ENCODE measurements at regions not wholly inside any gene's neighbourhood (a gene's known extent, or its start where the extent isn't known, plus 50 kb on each side); places are given as distances from the start of the nearest gene placed in this dataset.
"Not testable (repeated sequence)": the region's sequence is repeated elsewhere in the genome, so short reads cannot be mapped to it uniquely, and the experiment has no call there.

DNA sequence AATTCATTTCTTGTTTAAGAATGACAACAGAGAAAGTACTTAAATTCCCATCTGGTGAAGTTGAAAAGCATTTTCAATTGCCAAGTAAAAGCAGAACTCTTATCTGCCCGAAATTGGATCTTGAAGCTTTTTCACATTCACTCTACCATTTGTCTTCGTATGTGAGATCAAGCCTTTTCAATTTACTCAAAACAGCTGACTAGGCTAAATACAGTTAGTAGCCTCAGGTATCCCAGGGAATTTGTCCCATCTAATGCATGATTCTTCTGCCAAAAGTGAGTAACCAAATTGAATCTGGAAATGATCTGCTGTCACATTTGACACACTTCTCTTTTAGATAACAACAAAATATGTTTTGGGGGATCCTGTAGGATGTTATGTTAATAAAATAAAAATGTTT is 596.8 kb upstream of the HS3ST5 start:
- DNase-seq (ENCODE audit: low read depth, low spot score), result no peak

DNA sequence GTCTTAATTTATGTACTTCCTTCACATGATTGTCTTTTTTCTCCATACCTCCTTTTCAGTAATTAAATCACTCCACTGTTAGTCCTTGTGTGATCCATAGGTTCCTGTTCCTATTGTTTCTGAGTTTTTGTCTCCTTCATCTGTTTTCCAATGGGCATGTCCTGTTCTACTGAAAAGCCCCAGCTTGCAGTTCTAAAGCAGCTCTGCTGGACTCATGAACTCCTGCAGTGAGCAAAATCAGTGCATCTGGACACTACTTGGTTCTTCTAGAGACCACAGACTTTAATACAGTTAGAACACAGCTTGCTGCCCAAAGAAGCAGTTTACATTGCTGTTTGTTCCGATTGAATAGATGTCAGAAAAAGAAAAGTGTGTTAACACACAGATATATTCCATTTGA is 593.3 kb upstream of the HS3ST5 start:
- no peak for DNase-seq (ENCODE audit: low read depth, low spot score)

DNA sequence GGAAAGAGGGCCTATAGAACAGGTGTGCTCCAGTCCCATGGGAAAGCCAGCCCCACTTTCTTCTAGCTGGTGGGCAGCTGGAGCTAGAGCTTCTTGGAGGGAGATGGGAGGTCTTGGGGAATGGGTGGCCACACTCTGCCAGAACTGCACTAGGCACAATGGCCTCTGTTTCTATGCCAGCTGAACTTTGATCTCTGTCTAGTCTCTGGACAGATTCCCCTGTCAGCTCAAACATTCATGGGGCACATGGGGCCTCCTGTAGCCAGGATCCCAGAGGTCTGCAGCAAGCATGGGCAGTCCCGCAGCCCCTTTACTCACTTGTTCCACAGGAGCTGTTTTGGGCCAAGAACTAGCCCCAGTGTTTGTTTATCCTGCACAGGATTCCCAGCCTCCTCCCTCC is 591.3 kb upstream of the HS3ST5 start:
- no peak for DNase-seq (ENCODE audit: low read depth, low spot score)

DNA sequence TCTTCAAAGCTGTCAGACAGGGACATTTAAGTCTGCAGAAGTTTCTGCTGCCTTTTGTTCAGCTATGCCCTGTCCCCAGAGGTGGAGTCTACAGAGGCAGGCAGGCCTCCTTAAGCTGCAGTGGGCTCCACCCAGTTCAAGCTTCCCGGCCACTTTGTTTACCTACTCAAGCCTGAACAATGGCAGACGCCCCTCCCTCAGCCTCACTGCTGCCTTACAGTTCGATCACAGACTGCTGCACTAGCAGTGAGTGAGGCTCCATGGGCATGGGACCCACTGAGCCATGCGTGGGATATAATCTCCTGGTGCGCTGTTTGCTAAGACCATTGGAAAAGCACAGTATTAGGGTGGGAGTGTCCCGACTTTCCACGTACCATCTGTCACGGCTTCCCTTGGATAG is 585.9 kb upstream of the HS3ST5 start:
- DNase-seq (ENCODE audit: low read depth, low spot score), result not testable (repeated sequence)

DNA sequence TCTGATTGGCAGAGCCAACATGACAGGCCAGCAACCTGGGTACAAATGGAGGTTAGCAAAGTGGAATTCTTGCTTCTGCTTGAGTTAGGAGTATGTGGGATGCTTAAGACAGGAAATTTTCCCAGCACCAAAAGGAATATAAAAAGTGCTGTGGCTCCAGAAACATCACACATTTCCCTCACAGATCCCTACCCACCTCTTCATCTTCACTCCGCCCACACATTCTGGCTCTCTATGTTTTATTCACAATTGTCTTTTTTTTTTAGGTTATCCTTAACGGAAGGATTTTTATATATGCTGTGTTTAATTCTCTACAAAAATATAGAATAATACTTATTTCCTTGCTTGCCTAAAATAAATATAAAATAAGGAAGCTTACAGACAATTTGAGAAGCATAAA is 563.3 kb upstream of the HS3ST5 start:
- DNase-seq (ENCODE audit: low read depth, low spot score), result no peak

DNA sequence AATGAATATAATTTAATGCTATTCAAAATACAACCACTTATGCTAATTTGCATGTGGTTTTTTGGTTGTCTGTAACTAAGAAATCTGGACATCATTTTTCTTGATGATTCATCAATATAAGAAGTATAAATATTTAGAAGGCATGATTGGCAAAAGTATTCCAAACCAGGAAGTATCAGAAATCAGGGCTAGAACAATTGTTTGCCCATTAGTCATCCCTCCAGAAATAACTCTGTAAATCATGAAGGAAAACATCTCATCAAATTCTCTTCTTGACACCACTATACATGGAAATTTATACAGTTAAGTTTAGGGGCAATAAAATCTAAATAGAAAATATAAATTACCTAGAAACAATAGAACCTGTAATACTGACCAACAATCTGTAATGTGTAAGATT is 554.7 kb upstream of the HS3ST5 start:
- DNase-seq (ENCODE audit: low read depth, low spot score), result no peak

DNA sequence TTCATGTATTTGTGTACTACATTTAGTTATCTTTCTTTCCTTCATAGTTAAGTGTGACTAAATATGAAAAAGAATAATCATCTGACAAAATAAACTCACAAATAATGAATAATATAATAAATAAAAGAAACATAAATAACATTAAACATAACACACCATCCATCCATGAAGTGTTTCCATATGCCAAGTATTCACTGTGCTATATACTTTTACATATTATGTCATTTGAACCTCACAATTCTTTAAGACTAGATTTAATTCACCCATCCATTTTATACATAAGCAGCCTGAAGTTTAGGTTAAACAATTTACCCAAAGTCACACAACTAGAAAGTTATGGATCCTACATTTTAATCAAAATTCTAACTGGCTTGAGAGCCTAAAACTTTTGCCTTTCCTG is 549.4 kb upstream of the HS3ST5 start:
- no peak for DNase-seq (ENCODE audit: low read depth, low spot score)

DNA sequence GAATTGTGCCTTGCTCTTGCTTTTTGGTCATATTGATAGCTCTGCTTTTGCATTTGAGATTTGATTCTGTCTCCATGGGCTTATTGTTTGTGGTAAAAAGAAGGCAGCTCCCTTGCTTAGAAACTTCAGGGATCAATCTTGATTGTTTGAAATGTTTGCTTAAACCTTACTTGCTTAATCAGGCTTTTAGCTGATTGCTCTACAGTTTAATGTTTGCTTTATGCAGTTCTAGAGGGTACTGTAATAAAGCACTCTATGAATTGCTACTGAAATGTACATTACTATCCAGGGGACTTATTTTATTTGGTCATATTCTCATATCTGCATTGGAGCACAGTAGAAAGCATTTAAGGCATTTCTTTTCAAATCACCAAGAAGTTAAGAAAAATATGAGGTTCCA is 545.4 kb upstream of the HS3ST5 start:
- no peak for DNase-seq (ENCODE audit: low read depth, low spot score)

DNA sequence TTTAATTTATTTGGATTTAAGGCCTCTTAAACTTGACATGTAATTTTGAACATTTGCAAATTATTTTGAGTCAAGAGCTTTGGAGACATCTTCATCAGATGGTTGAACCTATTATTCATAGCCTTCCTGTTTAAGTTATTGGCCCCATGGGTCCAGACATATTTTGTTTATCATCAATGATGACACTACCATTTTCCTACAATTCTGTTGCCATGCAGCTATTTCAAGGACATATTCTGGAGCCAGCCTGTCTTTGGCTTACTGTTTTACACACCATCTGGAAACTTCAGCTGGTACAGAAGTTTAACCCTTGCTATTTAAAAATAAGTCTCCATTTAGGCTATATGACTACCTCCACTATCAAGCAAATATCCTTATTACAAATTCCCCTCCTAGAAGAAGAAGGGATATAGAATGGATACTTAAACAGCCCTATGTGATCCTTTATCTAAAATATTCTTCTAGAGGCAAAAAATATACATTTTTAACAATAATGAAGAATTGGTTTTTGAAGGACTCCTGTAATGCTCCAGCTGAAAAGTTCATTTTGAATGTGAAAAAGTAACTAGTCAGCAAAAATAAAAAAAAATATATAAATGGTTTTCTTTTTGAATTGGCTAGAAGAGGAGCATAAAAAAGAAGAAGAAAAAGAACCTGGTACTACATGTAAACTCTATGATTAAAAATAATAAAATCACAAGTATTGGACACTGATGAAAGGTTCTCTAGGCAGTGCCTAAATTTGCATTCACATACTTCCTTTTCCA is 544.0 kb upstream of the HS3ST5 start:
- no peak for DNase-seq (ENCODE audit: low read depth, low spot score)

DNA sequence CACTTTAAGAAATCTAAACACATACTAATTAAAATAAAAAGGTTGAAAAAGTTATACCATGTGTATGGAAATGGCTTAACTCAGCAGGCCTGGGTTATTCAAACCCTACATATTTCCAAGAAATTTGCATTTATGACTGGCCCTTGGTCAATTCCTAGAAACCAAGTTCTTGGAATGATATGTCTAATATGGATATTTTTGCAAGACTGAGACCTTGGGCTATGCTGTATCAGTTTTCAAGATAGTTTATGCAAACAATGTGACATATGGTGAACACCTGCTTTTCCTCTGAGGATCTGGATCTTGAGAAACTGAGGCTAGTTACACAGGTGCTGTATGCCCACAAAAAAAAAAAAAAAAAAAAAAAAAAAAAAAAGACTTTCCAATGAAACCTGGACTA is 536.9 kb upstream of the HS3ST5 start:
- DNase-seq (ENCODE audit: low read depth, low spot score), result no peak

DNA sequence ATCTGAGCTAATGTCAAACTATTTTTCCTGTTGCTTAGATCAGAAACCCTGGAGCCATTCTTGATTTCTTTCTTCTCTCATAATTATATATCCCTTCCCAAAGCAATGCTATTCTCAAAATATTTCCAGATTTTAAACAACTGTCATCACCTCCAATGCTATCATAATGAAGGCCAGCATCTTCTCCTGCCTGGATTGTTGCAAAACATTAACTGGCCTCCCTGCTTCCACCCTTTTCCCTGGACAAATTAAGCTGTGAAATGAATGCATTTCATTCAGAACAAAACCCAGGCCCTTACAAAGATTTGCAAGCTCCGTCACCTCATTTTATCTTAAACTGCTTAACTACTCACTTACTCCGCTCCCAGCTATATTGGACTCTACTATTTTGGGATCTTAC is 535.3 kb upstream of the HS3ST5 start:
- no peak for DNase-seq (ENCODE audit: low read depth, low spot score)

DNA sequence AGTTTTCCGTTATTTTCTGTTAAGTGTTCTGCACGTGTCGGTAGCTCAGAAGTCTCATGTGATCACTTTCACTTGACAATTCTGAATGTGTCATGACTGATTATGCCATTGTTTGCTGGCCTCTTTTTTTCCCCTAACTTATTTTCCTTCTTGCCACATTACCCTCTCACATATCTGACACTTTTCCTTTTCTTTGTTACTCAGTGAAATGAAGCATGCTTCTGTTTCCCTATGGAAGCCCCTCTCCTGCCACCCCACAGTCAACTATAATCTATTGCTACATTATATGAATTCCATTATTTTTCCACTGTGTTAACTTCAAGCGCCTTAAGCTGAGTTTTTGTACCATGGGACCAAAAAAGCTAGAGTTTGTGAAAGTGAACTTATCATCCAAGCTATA is 531.6 kb upstream of the HS3ST5 start:
- DNase-seq (ENCODE audit: low read depth, low spot score), result no peak

DNA sequence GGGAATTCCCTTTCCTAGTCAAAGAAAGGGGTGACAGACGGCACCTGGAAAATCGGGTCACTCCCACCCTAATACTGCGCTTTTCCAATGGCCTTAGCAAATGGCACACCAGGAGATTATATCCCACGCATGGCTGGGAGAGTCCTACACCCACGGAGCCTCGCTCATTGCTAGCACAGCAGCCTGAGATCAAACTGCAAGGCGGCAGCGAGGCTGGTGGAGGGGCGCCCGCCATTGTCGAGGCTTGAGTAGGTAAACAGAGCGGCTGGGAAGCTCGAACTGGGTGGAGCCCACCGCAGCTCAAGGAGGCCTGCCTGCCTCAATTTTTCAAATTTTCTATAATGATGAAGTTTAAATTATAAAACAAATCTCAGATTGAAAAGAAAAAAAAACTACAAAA is 522.7 kb upstream of the HS3ST5 start:
- DNase-seq (ENCODE audit: low read depth, low spot score), result not testable (repeated sequence)

DNA sequence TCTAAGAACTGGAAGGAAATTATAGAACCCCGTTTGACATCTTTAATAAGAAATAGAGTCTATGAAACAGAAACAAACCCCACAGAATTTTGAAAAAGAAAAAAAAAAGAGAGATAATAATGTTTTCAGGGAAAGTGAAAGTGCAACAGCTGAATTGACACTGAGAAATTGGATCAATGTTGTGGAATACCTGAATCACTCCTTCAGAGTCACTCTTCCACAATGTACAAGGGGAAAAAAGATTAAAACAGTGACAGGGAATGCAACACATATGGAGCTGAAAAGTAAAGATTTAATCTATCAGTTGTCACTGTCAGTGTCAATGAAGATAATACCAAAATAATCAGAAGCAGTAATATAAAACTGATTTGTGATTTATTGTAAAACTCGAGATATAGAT is 520.8 kb upstream of the HS3ST5 start:
- DNase-seq (ENCODE audit: low read depth, low spot score), result no peak

DNA sequence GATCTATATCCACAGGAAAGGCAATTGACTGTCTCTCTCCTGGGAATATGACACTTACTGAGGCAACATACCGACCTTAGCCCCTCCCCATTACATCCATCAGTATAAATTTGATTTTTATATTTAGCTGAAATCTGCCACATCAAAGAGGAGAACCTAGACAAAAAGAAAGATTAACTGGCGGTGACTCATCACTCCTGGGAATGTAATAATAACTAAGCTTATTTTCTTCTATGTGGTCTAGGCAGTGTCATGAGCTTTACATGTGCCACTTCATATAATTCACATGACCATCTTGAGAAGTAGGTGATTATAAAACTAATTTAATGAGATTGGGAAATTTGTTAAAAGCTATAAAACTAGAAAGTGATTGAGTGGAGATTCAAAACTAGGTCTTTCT is 520.0 kb upstream of the HS3ST5 start:
- DNase-seq (ENCODE audit: low read depth, low spot score), result no peak

DNA sequence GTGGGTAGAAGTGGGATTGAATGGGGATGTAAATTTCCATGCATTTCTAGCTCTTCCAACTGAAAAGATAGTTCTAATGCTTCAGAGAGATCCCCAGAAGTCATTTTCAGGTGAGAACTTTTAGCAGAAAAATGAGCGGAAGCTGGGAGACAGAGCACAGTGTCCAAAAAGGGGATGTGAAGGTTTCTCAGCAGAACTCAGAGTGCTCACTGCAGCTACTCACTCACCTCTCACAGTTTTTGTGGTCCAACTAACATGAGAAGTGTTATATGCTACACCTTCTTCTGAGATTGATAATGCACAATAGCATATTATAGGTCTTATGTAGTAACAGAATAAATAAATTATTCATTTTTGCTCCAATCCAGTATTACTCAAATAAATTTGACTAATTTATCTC is 519.2 kb upstream of the HS3ST5 start:
- no peak for DNase-seq (ENCODE audit: low read depth, low spot score)

DNA sequence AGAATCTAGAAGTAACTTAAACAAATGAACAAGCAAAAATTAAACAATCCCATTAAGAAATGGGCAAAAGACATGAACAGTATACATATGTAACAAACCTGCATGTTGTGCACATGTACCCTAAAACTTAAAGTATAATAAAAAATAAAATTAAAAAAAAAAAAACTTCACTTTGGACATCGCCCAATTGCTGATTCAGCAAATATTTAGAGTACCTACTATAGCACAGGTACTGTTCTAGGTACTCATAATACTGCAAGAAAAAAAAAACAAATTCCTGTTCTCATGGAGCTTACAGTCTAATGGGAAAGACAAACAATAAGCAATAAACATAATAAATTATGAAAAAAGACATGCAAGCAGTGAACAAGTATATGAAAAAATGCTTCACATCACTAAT is 501.5 kb upstream of the HS3ST5 start:
- DNase-seq (ENCODE audit: low read depth, low spot score), result no peak

DNA sequence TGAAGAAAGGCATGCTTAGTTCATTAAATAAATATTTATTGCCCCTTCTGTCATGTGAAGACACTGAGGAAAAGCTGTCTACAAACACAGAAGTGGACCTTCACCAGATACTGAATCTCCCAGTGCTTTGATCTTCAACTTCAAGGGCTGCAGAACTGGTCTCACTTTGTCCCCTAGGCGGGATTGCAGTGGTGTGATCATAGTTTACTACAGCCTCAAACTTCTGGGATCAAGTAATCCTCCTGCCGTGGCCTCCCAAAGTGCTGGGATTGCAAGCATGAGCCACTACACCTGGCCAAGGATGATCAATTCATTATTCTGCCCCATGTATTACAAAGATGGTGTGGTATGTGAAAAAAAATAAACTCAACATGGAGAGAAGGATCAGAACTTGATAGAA is 496.2 kb upstream of the HS3ST5 start:
- DNase-seq (ENCODE audit: low read depth, low spot score), result no peak

DNA sequence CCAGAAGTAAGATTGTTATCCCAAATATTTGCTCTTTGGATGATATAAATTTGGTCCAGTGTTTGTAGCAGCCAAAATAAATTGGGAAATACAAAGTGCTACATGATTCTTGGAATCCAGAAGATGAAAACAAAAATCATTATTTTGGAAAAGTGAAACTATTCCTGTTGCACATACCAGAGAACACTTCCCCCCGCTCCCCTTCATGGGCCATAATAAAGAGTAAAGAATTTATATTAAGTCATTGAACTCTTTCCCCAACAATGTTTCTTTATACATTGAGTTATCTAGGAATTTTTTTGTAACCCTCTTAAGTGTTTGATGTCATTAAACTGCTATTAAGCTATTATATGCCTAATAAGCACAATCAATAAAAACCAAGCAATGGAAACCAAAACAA is 490.4 kb upstream of the HS3ST5 start:
- no peak for DNase-seq (ENCODE audit: low read depth, low spot score)

DNA sequence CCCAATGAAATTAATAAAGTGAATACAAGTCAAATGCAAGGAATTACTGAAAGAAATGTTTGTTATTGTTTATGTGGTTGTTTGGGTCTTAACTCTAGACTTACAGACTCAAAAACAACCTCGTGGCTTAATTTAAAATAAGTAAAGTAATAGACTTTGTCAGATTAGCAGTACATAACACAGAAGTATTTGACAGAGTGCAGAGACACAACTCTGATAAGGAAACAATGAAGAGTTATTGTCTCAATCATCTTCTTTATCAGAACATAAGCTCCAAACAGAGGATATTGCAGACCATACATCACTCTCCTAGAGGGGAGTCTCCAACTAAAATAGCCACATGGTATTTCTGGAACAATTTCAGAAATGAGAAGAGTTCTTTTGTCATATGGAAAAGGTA is 487.7 kb upstream of the HS3ST5 start:
- no peak for DNase-seq (ENCODE audit: low read depth, low spot score)

DNA sequence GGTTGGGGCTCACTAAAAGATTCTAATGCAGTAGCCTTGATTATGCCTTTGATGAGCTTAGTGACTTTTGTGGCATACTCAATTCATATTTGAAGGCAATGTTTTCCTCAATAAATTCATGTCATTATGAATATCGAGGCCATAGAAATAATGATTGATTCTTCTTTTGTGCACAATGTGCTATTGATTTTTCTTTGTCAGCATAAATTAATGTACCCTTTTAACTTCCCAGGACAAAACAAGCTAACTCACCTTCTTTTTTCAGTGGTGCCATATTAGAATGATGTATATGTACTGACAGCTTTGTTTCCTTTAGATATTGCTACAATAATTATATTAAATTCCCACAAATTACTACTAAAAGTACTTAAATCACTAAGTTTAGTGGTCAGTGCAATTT is 484.3 kb upstream of the HS3ST5 start:
- no peak for DNase-seq (ENCODE audit: low read depth, low spot score)

DNA sequence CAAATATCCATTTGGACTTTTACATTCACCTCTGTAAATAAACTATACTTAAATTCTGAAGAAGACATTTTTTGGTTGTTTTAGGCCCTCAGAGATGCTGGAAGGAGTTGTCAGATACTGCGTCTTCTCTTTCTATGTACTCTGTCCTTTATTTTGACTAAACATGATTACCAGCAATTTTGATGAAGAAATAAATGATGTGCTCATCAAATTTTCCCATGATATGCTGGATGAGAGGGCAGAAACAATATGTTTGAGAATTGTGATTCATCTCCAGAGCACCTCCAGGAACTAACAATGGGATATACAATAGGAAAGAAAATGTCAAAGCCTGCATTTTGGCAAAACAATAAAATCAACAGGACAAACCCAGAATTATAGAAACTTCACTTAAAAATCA is 481.6 kb upstream of the HS3ST5 start:
- DNase-seq (ENCODE audit: low read depth, low spot score), result no peak

DNA sequence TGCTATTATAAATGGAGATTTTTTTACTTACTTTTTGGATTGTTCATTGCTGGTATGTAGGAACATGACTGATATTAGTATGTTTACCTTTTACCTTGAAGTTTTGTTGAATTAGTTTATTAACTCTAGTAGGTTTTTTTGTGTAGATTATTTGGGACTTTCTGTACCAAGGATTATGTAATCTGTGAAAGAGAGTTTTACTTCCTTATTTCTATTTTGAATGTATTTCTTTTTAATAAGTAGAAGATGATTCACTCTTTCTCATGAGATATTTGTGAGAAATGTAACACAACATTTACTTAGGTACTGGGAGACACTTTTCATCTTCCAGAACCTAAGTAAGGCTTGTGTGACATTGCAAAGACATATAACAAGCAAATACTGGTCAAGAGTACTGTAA is 473.9 kb upstream of the HS3ST5 start:
- no peak for DNase-seq (ENCODE audit: low read depth, low spot score)

DNA sequence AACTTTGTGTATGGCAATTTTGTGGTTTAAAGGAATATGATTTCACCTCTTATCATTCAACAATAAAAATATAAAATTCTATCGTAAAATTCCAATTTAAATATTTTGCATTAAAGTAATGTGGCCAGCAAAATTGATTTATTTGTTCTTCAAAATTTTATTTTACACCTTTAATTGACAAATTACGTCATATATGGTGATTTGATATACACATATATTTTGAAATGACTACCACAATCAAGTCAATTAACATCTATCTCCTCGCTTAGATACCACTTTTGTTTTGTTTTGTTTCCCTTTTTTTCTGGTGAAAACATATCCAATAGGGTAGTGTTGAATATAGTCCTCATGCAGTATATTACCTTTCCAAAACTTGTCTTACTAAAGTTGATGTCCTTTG is 467.6 kb upstream of the HS3ST5 start:
- no peak for DNase-seq (ENCODE audit: low read depth, low spot score)

Measured in smooth muscle cell of the brain vasculature (primary cell).